ENCODE measurements at regions not wholly inside any gene's neighbourhood (a gene's known extent, or its start where the extent isn't known, plus 50 kb on each side); places are given as distances from the start of the nearest gene placed in this dataset.

- no peak for TF ChIP-seq CTCF (conservative IDR thresholded peaks at IDR 0.05; ENCODE audit: low read depth, low read length)
- DNase-seq (ENCODE audit: low read depth) = no peak
- no peak overlapping the region for H3K4me3 ChIP-seq (ENCODE audit: low read depth, low read length)
Observed at GRCh38 chr15:81567924-81568323, 193.9 kb upstream of the TMC3 start.

GRCh38 chr15:81562986-81563385 is 189.0 kb upstream of the TMC3 start:
- no peak overlapping the region for H3K4me3 ChIP-seq (ENCODE audit: low read depth, low read length)
- no peak for DNase-seq (ENCODE audit: low read depth)
- no peak for TF ChIP-seq CTCF (conservative IDR thresholded peaks at IDR 0.05; ENCODE audit: low read depth, low read length)

- H3K4me3 ChIP-seq (ENCODE audit: low read depth, low read length) = no peak overlapping the region
- no peak for DNase-seq (ENCODE audit: low read depth)
- TF ChIP-seq CTCF (conservative IDR thresholded peaks at IDR 0.05; ENCODE audit: low read depth, low read length) = no peak
Observed at GRCh38 chr15:81560405-81560804, 186.4 kb upstream of the TMC3 start.

GRCh38 chr15:81558056-81558455 is 184.0 kb upstream of the TMC3 start:
- TF ChIP-seq CTCF (conservative IDR thresholded peaks at IDR 0.05; ENCODE audit: low read depth, low read length) = no peak
- no peak overlapping the region for H3K4me3 ChIP-seq (ENCODE audit: low read depth, low read length)
- no peak for DNase-seq (ENCODE audit: low read depth)

GRCh38 chr15:81555346-81555745 is 181.3 kb upstream of the TMC3 start:
- TF ChIP-seq CTCF (conservative IDR thresholded peaks at IDR 0.05; ENCODE audit: low read depth, low read length) = no peak
- no peak for DNase-seq (ENCODE audit: low read depth)
- H3K4me3 ChIP-seq (ENCODE audit: low read depth, low read length) = no peak overlapping the region

- no peak for DNase-seq (ENCODE audit: low read depth)
- H3K4me3 ChIP-seq (ENCODE audit: low read depth, low read length) = no peak overlapping the region
- TF ChIP-seq CTCF (conservative IDR thresholded peaks at IDR 0.05; ENCODE audit: low read depth, low read length) = no peak
Observed at GRCh38 chr15:81548365-81549130, 174.5 kb upstream of the TMC3 start.

- no peak overlapping the region for H3K4me3 ChIP-seq (ENCODE audit: low read depth, low read length)
- no peak for TF ChIP-seq CTCF (conservative IDR thresholded peaks at IDR 0.05; ENCODE audit: low read depth, low read length)
- DNase-seq (ENCODE audit: low read depth) = no peak
Observed at GRCh38 chr15:81547521-81548132, 173.6 kb upstream of the TMC3 start.

Data from epithelial cell of proximal tubule (primary cell).